GM04503 (cell line): ENCODE measurements at regions not wholly inside any gene's neighbourhood (a gene's known extent, or its start where the extent isn't known, plus 50 kb on each side); places are given as distances from the start of the nearest gene placed in this dataset.
"Not testable (repeated sequence)": the region's sequence is repeated elsewhere in the genome, so short reads cannot be mapped to it uniquely, and the experiment has no call there.

Experiments
- DNase-seq: peaks from one replicate; pipeline ENCODE4 v3.0.0-alpha.2; 2012; ENCODE audit warnings: low read depth

GRCh38 chr5:162485666-162486292 lies 418.2 kb downstream of the GABRG2 start:
- DNase-seq: no peak

DNA sequence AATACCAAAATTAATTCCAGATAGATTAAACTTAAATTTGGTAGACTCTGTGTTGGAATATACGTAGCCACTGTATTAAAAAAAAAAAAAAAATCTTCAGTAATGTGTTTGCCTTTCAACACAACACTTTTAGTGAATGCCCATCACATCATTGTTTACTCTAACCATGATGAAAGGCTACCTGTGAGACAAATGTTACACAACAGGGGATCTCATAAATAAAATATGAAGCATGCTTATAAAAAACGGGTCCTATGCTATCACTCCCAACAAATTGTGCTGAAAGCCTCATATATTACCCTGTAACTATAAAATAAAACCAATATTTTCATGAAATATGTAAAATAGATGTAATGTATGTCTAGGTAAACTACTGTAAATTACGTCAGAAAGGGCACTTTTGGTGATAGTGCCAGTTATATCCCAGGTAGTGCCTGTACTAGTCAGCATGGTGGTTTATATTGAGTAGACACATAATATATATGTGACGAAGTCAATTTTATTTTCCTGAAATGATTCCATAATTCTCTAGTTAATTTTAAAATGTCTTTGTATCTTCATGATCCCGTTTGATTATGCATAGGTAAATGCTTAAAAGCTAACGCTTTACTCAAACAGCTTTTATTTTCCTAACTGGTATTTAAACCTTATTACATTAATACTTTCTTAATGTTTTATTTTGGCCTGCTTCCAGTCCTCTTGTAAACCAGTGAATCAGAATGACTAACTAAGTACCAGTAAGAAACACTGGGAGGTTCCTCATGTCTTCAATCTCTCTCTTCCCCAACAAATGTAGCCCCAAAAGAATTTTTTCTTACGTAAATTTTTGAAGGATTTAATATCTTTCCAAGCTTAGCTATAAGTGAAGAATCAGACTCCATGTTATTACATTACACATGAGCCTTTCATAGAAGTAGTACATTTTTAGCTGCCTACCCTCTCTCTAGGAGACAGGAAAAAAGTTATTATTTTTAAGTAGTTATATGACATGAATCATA lies 420.3 kb downstream of the GABRG2 start:
- no peak for DNase-seq

DNA sequence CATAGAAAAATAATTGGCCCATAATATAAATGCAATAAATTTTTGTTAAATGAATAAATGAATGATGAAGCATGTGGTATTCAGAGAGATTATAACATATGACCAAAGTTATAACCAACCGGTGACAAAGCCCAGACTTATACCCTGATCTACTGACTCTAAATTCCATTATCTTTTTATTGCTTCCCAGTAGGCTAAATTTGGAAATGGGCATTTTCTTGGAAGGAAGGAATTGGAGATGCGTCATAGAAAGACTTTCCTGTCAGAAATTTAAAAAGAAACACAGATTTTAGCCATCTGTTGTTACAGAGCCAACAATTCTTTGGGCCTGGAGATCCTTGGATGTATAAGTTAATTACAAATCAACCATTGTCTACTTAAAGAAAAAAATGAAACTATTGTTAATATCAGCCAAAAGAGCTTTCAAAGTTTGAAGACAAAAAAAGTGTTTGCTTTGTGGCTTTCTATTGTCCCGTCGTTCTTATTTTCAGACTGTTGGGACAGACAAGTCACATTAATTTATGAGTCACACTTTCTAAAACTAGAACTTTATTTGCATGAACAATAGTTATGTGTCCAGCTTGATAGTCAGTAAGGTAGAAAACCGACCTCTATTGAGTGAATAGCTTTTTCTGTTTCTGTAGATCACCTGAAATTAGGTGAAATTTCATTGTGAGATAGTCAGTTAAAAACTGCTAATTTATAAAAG lies 428.7 kb downstream of the GABRG2 start:
- no peak for DNase-seq

- no peak for DNase-seq
Measured at GRCh38 chr5:162497455-162497854, 429.9 kb downstream of the GABRG2 start.

GRCh38 chr5:162502780-162503179 lies 435.2 kb downstream of the GABRG2 start:
- no peak for DNase-seq

GRCh38 chr5:162503796-162504195 lies 436.2 kb downstream of the GABRG2 start:
- no peak for DNase-seq

DNA sequence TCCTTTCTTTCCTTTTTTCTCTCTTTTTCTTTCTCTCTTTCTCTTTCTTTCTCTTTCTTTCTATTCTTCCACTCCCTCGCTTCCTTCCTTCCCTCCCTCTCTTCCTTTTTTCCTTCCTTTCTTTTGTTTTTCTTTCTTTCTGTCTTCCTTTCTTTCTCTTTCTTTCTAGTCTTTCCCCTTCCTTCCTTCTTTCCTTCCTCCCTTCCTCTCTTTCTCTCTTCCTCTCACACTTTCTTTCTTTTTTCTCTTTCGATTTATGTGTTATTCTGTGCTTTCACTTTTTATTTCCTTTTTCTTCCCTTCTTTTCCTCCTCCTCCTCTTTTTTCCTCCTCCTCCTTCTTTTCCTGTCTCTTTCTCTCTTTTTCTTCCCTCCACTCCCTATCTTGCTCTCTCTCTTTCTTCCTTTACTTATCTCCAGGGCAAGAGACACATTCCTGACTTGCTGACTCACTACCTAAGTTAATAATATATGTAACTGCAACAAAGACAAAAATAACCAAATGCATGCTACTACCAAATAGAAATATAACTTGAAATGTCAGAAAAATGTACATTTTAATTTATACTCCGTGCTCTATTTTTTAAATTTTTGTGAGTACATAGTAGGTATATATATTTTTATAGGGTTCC lies 445.5 kb downstream of the GABRG2 start:
- DNase-seq: no peak

DNA sequence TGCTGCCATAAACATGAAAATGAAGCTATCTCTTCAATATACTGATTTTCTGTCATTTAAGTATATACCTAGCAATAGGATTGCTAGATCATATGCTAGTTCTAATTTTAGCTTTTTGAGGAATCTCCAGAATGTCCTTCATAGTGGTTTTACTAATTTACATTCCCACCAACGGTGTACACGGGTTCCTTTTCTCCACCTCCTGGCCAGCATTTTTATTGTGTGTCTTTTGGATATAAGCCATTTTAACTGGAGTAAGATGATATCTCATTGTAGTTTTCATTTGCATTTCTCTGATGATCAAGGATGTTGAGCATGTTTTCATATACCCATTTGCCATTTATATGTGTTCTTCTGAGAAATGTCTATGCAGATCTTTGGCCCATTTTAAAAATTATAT lies 446.5 kb downstream of the GABRG2 start:
- DNase-seq: no peak

- DNase-seq: no peak
Measured at GRCh38 chr5:162520878-162521277, 453.3 kb downstream of the GABRG2 start.

GRCh38 chr5:162529209-162529608 lies 461.6 kb downstream of the GABRG2 start:
- no peak for DNase-seq

DNA sequence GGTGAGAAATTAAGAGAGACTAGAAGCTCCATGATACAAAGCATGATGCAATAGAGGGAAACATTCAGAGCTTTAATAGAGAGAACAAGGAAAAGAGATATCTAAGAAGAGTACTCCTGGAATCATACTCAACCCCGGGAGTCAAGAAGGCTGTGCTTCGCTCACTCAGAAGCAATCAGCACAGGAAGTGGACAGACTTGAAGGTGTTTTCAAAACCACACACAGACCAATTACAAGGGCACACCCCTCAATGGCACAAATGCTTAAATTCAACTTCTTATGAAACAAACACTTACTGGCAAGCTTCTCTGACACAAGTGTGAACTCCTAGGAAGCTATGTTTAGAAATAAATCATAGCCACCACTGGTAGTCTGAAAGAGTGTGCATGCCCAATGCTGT lies 462.3 kb downstream of the GABRG2 start:
- no peak for DNase-seq

DNA sequence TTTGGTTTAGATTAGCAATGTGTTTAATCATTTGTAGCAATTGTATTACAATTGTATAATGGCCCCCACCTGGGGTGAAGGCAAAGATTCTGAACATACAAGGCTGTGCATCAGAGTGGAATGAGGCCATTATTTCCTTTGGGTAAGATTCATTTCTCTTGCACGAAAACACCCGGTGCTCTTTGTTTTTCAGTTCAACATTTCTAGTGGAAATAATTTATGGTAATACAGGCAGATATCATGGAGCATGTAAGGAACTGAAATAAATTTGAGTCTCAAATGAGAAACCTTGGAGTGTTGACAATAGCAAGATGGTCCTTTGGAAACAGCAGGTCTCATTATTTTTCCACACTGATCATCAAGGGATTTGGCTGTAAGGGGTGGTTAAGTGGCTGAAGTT lies 475.9 kb downstream of the GABRG2 start:
- no peak for DNase-seq

- DNase-seq: no peak
Measured at GRCh38 chr5:162544905-162545304, 477.3 kb downstream of the GABRG2 start.

- no peak for DNase-seq
Measured at GRCh38 chr5:162550236-162550635, 482.7 kb downstream of the GABRG2 start.

DNA sequence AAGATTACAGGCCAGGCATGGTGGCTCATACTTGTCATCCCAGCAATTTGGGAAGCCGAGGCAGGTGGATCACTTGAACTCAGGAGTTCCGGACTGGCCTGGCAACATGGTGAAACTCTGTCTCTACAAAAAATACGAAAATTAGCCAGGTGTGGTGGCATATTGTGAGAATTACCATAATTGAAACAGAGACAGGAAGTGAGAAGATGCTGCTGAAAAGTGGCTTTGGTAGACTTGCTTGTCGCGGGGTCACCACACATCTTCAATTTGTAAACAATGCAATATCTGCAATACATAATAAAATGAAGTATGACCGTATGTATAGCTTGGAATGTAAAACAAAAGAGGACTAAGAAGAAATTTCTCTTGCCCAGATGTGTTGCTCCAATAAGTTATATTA lies 490.5 kb downstream of the GABRG2 start:
- DNase-seq: no peak

GRCh38 chr5:162567644-162568043 lies 500.1 kb downstream of the GABRG2 start:
- no peak for DNase-seq

DNA sequence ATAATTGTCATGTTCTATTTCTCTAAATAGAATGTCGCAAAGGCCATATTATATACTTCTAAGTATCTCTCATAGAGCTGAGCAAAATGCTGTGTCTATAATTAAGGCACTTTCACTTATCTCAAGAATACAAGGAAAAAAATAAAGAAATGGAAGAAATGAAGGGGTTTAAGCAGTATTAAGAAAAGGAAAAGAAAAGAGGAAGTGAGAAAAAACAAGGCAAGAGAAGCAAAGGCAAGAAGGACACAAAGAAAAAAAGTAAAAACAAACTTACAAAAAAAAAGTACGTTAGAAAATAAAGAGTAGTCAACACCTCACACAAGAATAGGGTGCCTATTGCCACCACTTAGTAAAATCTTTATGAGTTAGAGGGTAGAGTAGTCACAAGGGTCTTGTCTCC lies 506.2 kb downstream of the GABRG2 start:
- no peak for DNase-seq

GRCh38 chr5:162591724-162592123 lies 524.2 kb downstream of the GABRG2 start:
- no peak for DNase-seq

DNA sequence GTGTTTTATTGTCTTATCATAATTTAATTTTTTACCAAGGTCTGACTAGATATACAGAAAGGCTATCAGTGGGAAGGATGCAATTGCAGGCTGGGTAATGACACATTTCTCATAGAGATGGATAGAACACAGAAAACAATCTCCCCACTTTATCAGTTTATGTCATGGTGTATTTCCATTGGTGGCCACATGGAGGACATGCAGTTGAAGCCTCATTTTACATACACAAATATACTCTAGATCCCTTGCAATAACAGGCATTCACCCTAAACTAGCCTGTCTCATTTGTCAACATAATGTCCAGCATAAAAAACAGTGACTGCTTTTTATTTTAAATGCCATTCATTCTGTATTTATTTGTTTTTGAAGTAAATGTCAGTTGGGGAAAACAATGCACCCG lies 526.3 kb downstream of the GABRG2 start:
- no peak for DNase-seq

DNA sequence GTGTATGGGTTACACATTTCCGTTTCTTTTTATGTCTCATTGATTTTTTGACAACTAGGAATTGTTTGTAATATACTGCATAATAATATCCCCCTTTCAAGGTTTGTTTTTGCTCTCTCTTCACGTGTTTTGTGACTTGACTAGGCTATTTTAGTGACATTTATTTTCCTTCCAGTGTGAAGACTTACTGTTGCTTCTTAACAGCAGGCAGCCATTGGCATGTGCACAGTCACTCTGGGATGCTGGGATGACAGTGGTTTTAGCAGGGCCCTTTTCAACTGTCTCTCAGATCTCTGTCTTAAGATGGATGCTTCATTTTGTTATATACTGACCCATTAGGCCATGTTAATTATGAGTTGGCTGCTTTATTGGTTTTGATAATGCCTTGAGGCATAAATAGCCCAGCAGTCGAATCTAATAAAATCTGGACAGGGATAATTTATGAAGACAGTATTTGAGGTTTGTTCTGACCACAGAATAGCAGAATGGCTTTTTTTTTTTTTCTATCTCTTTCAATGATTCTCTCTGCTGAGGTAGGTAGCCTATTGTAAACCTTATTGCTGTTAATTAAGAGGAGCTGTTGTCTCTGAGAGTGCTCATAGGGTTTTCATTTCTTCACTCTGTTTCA lies 536.0 kb downstream of the GABRG2 start:
- no peak for DNase-seq

GRCh38 chr5:162607879-162608278 lies 540.3 kb downstream of the GABRG2 start:
- DNase-seq: no peak

DNA sequence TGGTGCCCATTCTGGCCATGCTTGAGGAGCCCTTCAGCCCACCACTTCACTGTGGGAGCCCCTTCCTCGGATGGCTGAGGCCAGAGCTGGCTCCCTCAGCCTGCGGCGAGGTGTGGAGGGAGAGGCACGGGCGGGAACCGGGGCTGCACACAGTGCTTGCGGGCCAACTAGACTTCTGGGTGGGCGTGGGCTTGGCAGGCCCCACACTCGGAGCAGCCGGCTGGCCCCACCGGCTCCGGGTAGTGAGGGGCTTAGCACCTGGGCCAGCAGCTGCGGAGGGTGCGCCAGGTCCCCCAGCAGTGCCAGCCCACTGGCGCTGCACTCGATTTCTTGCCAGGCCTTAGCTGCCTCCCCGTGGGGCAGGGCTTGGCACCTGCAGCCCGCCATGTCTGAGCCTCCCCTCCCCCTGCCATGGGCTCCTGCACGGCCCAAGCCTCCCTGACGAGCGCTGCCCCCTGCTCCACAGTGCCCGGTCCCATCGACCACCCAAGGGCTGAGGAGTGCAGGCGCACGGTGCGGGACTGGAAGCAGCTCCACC lies 554.2 kb downstream of the GABRG2 start:
- DNase-seq: not testable (repeated sequence)
